ENCODE measurements at regions not wholly inside any gene's neighbourhood (a gene's known extent, or its start where the extent isn't known, plus 50 kb on each side); places are given as distances from the start of the nearest gene placed in this dataset.

GRCh38 chr2:66689456-66690051 lies 254.6 kb downstream of the MEIS1 start:
- no peaks in the 10 kb centered on the region for H3K9me3 ChIP-seq (ENCODE audit: control insufficient read depth, insufficient read depth, low read length)
- no peak overlapping the region for H3K4me3 ChIP-seq (ENCODE audit: low read length)
- no peaks in the 10 kb centered on the region for H3K27me3 ChIP-seq (ENCODE audit: control insufficient read depth, insufficient read depth, low read length)
- H3K27ac ChIP-seq (ENCODE audit: low read length) = no peak overlapping the region
- H3K4me1 ChIP-seq (ENCODE audit: control insufficient read depth, insufficient read depth, low read length) = no peaks in the 10 kb centered on the region
- no CpG with 5 or more reads among the region's 5 CpGs for WGBS (ENCODE audit: insufficient coverage, insufficient read length)
- H3K36me3 ChIP-seq (ENCODE audit: control insufficient read depth, insufficient read depth, low read length) = no peaks in the 10 kb centered on the region
- DNase-seq (ENCODE audit: low read depth, low spot score) = no peak

- DNase-seq (ENCODE audit: low read depth, low spot score) = no peak
- Histone ChIP-seq H3K9me3 (ENCODE audit: control insufficient read depth, insufficient read depth, low read length) (no peaks in the 10 kb centered on the region), H3K27me3 (ENCODE audit: control insufficient read depth, insufficient read depth, low read length) (no peaks in the 10 kb centered on the region), H3K4me1 (ENCODE audit: control insufficient read depth, insufficient read depth, low read length) (no peaks in the 10 kb centered on the region), H3K27ac (ENCODE audit: low read length) (no peak overlapping the region), H3K4me3 (ENCODE audit: low read length) (no peak overlapping the region), H3K36me3 (ENCODE audit: control insufficient read depth, insufficient read depth, low read length) (no peaks in the 10 kb centered on the region)
- no CpG with 5 or more reads among the region's 10 CpGs for WGBS (ENCODE audit: insufficient coverage, insufficient read length)
Observed at GRCh38 chr2:66691031-66691965, 256.4 kb downstream of the MEIS1 start.

- no peak for DNase-seq (ENCODE audit: low read depth, low spot score)
- no CpG with 5 or more reads among the region's 7 CpGs for WGBS (ENCODE audit: insufficient coverage, insufficient read length)
- Histone ChIP-seq H3K36me3 (ENCODE audit: control insufficient read depth, insufficient read depth, low read length) (no peaks in the 10 kb centered on the region), H3K27ac (ENCODE audit: low read length) (no peak overlapping the region), H3K4me1 (ENCODE audit: control insufficient read depth, insufficient read depth, low read length) (no peaks in the 10 kb centered on the region), H3K9me3 (ENCODE audit: control insufficient read depth, insufficient read depth, low read length) (no peaks in the 10 kb centered on the region), H3K4me3 (ENCODE audit: low read length) (no peak overlapping the region), H3K27me3 (ENCODE audit: control insufficient read depth, insufficient read depth, low read length) (no peaks in the 10 kb centered on the region)
Observed at GRCh38 chr2:66692521-66693054, 257.7 kb downstream of the MEIS1 start.

- H3K36me3 ChIP-seq (ENCODE audit: control insufficient read depth, insufficient read depth, low read length) = no peaks in the 10 kb centered on the region
- H3K4me1 ChIP-seq (ENCODE audit: control insufficient read depth, insufficient read depth, low read length) = no peaks in the 10 kb centered on the region
- H3K9me3 ChIP-seq (ENCODE audit: control insufficient read depth, insufficient read depth, low read length) = no peaks in the 10 kb centered on the region
- no peak overlapping the region for H3K4me3 ChIP-seq (ENCODE audit: low read length)
- H3K27me3 ChIP-seq (ENCODE audit: control insufficient read depth, insufficient read depth, low read length) = no peaks in the 10 kb centered on the region
- no peak for DNase-seq (ENCODE audit: low read depth, low spot score)
- no peak overlapping the region for H3K27ac ChIP-seq (ENCODE audit: low read length)
- no CpG with 5 or more reads among the region's 4 CpGs for WGBS (ENCODE audit: insufficient coverage, insufficient read length)
Observed at GRCh38 chr2:66693076-66693965, 258.4 kb downstream of the MEIS1 start.

GRCh38 chr2:66694087-66694860 lies 259.3 kb downstream of the MEIS1 start:
- Histone ChIP-seq H3K27me3 (ENCODE audit: control insufficient read depth, insufficient read depth, low read length) (no peaks in the 10 kb centered on the region), H3K4me1 (ENCODE audit: control insufficient read depth, insufficient read depth, low read length) (no peaks in the 10 kb centered on the region), H3K9me3 (ENCODE audit: control insufficient read depth, insufficient read depth, low read length) (no peaks in the 10 kb centered on the region), H3K4me3 (ENCODE audit: low read length) (no peak overlapping the region), H3K27ac (ENCODE audit: low read length) (no peak overlapping the region), H3K36me3 (ENCODE audit: control insufficient read depth, insufficient read depth, low read length) (no peaks in the 10 kb centered on the region)
- no peak for DNase-seq (ENCODE audit: low read depth, low spot score)
- WGBS (ENCODE audit: insufficient coverage, insufficient read length) = no CpG with 5 or more reads among the region's 4 CpGs

GRCh38 chr2:66695226-66695735 lies 260.4 kb downstream of the MEIS1 start:
- Histone ChIP-seq H3K27me3 (ENCODE audit: control insufficient read depth, insufficient read depth, low read length) (no peaks in the 10 kb centered on the region), H3K4me1 (ENCODE audit: control insufficient read depth, insufficient read depth, low read length) (no peaks in the 10 kb centered on the region; the same call in 1 of the 2 replicates), H3K27ac (ENCODE audit: low read length) (no peak overlapping the region), H3K36me3 (ENCODE audit: control insufficient read depth, insufficient read depth, low read length) (no peaks in the 10 kb centered on the region), H3K4me3 (ENCODE audit: low read length) (no peak overlapping the region), H3K9me3 (ENCODE audit: control insufficient read depth, insufficient read depth, low read length) (no peaks in the 10 kb centered on the region)
- no CpG with 5 or more reads among the region's 4 CpGs for WGBS (ENCODE audit: insufficient coverage, insufficient read length)
- DNase-seq (ENCODE audit: low read depth, low spot score) = no peak

- Histone ChIP-seq H3K36me3 (ENCODE audit: control insufficient read depth, insufficient read depth, low read length) (no peaks in the 10 kb centered on the region), H3K4me3 (ENCODE audit: low read length) (no peak overlapping the region), H3K27me3 (ENCODE audit: control insufficient read depth, insufficient read depth, low read length) (no peaks in the 10 kb centered on the region), H3K27ac (ENCODE audit: low read length) (no peak overlapping the region), H3K4me1 (ENCODE audit: control insufficient read depth, insufficient read depth, low read length) (no peaks in the 10 kb centered on the region; the same call in 1 of the 2 replicates), H3K9me3 (ENCODE audit: control insufficient read depth, insufficient read depth, low read length) (no peaks in the 10 kb centered on the region)
- WGBS (ENCODE audit: insufficient coverage, insufficient read length) = no CpG with 5 or more reads among the region's 7 CpGs
- no peak for DNase-seq (ENCODE audit: low read depth, low spot score)
Observed at GRCh38 chr2:66696374-66696773, 261.4 kb downstream of the MEIS1 start.

GRCh38 chr2:66696886-66697285 lies 262.0 kb downstream of the MEIS1 start:
- H3K27me3 ChIP-seq (ENCODE audit: control insufficient read depth, insufficient read depth, low read length) = no peaks in the 10 kb centered on the region
- DNase-seq (ENCODE audit: low read depth, low spot score) = no peak
- H3K9me3 ChIP-seq (ENCODE audit: control insufficient read depth, insufficient read depth, low read length) = no peaks in the 10 kb centered on the region
- no peak overlapping the region for H3K27ac ChIP-seq (ENCODE audit: low read length)
- H3K4me3 ChIP-seq (ENCODE audit: low read length) = no peak overlapping the region
- no peaks in the 10 kb centered on the region; the same call in 1 of the 2 replicates for H3K4me1 ChIP-seq (ENCODE audit: control insufficient read depth, insufficient read depth, low read length)
- no CpG with 5 or more reads among the region's 4 CpGs for WGBS (ENCODE audit: insufficient coverage, insufficient read length)
- H3K36me3 ChIP-seq (ENCODE audit: control insufficient read depth, insufficient read depth, low read length) = no peaks in the 10 kb centered on the region

- H3K27me3 ChIP-seq (ENCODE audit: control insufficient read depth, insufficient read depth, low read length) = no peaks in the 10 kb centered on the region
- no peak overlapping the region for H3K27ac ChIP-seq (ENCODE audit: low read length)
- no peaks in the 10 kb centered on the region for H3K9me3 ChIP-seq (ENCODE audit: control insufficient read depth, insufficient read depth, low read length)
- H3K36me3 ChIP-seq (ENCODE audit: control insufficient read depth, insufficient read depth, low read length) = no peaks in the 10 kb centered on the region
- WGBS (ENCODE audit: insufficient coverage, insufficient read length) = 100% methylated on average over 2 of the region's 4 CpGs
- no peak for DNase-seq (ENCODE audit: low read depth, low spot score)
- no peaks in the 10 kb centered on the region; the same call in 1 of the 2 replicates for H3K4me1 ChIP-seq (ENCODE audit: control insufficient read depth, insufficient read depth, low read length)
- H3K4me3 ChIP-seq (ENCODE audit: low read length) = no peak overlapping the region
Observed at GRCh38 chr2:66697366-66697765, 262.4 kb downstream of the MEIS1 start.

Data from iPS DF 6.9 (cell line).